ENCODE measurements at regions not wholly inside any gene's neighbourhood (a gene's known extent, or its start where the extent isn't known, plus 50 kb on each side); places are given as distances from the start of the nearest gene placed in this dataset.

- no peak overlapping the region for H3K4me3 ChIP-seq (replicated peaks in 1 of 3; ENCODE audit: insufficient read depth in 1 of 3, low read depth in 2 of 3, low read length in 3 of 3)
- DNase-seq (ENCODE audit: low spot score) (no peak), FAIRE-seq (no peak), ATAC-seq (no peak)
- no TSS peak for BruUV-seq (replicated peaks)
- in situ Hi-C loops (cut with HindIII; ENCODE audit: extremely low pct_ligation_motif_present, low pct_unique_long_range_greater_than_20kb) (no loop called here), intact Hi-C loops (cut with micrococcal nuclease; ENCODE audit: unreplicated experiment) (no loop called here)
- no peaks in the 10 kb centered on the region for H3K4me1 ChIP-seq (ENCODE audit: insufficient read depth, low read length)
- no peak overlapping the region for H2AFZ ChIP-seq (ENCODE audit: low read length)
- 0% methylated on average over 2 of the region's 2 CpGs for WGBS (ENCODE audit: low lambda C conversion rate)
- H3K9me3 ChIP-seq (ENCODE audit: low read length), result no peaks in the 10 kb centered on the region
- no peaks in the 10 kb centered on the region for H4K20me1 ChIP-seq (ENCODE audit: insufficient read depth, low read length)
- H3K27me3 ChIP-seq (ENCODE audit: control insufficient read depth in 1 of 2, insufficient read depth in 2 of 2, low read length in 2 of 2), result no peaks in the 10 kb centered on the region
- H3K27ac ChIP-seq (ENCODE audit: extremely low read length, insufficient read depth, low read length), result no peak overlapping the region
- H3K4me2 ChIP-seq (ENCODE audit: low read depth, low read length), result no peak overlapping the region
- CTCF ChIA-PET (ENCODE audit: low intra/inter-chr PET ratio, low total read pairs), result no interaction called here
- POLR2A ChIA-PET, result no interaction called here
- H3K36me3 ChIP-seq (replicated peaks in 1 of 2; ENCODE audit: control insufficient read depth in 1 of 2, insufficient read depth in 2 of 2, low read length in 2 of 2), result no peaks in the 10 kb centered on the region
- H3K79me2 ChIP-seq (ENCODE audit: insufficient read depth, low read length), result no peaks in the 10 kb centered on the region
- H3K9ac ChIP-seq (ENCODE audit: insufficient read depth, low read depth, low read length), result no peak overlapping the region
- TF ChIP-seq ZNF124 (CRISPR knock-in tag; IDR thresholded peaks at IDR 0.05), result no peak
- TF ChIP-seq SNAI1 (CRISPR knock-in tag; IDR thresholded peaks at IDR 0.05; ENCODE audit: borderline replicate concordance), result no peak
- no peak for TF ChIP-seq TP53 (CRISPR knock-in tag; conservative IDR thresholded peaks at IDR 0.05)
- TF ChIP-seq ZSCAN20 (CRISPR knock-in tag; IDR thresholded peaks at IDR 0.05; ENCODE audit: borderline replicate concordance), result no peak
- no peak for TF ChIP-seq RARG (CRISPR knock-in tag; IDR thresholded peaks at IDR 0.05; ENCODE audit: low read depth)
- no peak for TF ChIP-seq MTA1 (CRISPR knock-in tag; IDR thresholded peaks at IDR 0.05; ENCODE audit: borderline replicate concordance)
- no peak for TF ChIP-seq TAF1 (CRISPR knock-in tag; IDR thresholded peaks at IDR 0.05)
- no peak for TF ChIP-seq JDP2 (CRISPR knock-in tag; IDR thresholded peaks at IDR 0.05; ENCODE audit: borderline replicate concordance)
- TF ChIP-seq REST (IDR thresholded peaks at IDR 0.05; ENCODE audit: borderline replicate concordance in 1 of 2, low read depth in 1 of 2, low read length in 2 of 2), result no peak
- no peak for TF ChIP-seq NONO (IDR thresholded peaks at IDR 0.05)
- TF ChIP-seq NONO (CRISPR knock-in tag; conservative IDR thresholded peaks at IDR 0.05), result no peak
- no peak for TF ChIP-seq ZNF629 (CRISPR knock-in tag; conservative IDR thresholded peaks at IDR 0.05)
- no peak for TF ChIP-seq ZHX2 (IDR thresholded peaks at IDR 0.05; ENCODE audit: low read depth)
- no peak for TF ChIP-seq ZHX2 (CRISPR knock-in tag; IDR thresholded peaks at IDR 0.05; ENCODE audit: borderline replicate concordance)
- TF ChIP-seq ZNF282 (IDR thresholded peaks at IDR 0.05; ENCODE audit: partially characterized antibody), result no peak
These were observed 1002.3 kb upstream of the TENM4 start for GRCh38 chr11:80443177-80443576.
